PFSK-1 (cell line): ENCODE measurements at regions not wholly inside any gene's neighbourhood (a gene's known extent, or its start where the extent isn't known, plus 50 kb on each side); places are given as distances from the start of the nearest gene placed in this dataset.

Experiments
- FOXP2 ChIP-seq: optimal IDR thresholded peaks from 2 replicates; pipeline ENCODE3; 2011; ENCODE audit warnings: borderline replicate concordance, control low read depth, inconsistent platforms; ENCODE audit not compliant: insufficient read depth; ENCODE audit errors: extremely low read length, extremely low read depth
- POLR2AphosphoS5 ChIP-seq: IDR thresholded peaks from 2 replicates; pipeline ENCODE4 v1.6.1; 2012; ENCODE audit warnings: low read depth, mild to moderate bottlenecking, control low read depth, low read length, moderate library complexity
- REST ChIP-seq, 2 experiments: IDR thresholded peaks; 2 replicates each; pipeline versions ENCODE4 v1.6.1 to v1.8.0; 2011 to 2012; ENCODE audit warnings: low read depth in 2 of 2, low read length in 2 of 2, control low read depth in 1 of 2, inconsistent platforms in 1 of 2, mild to moderate bottlenecking in 1 of 2, moderate library complexity in 1 of 2; ENCODE audit not compliant: insufficient read depth in 1 of 2
- SIN3A ChIP-seq: IDR thresholded peaks from 2 replicates; pipeline ENCODE4 v1.6.1; 2012; ENCODE audit warnings: mild to moderate bottlenecking, low read length, moderate library complexity, borderline replicate concordance; ENCODE audit not compliant: insufficient read depth
- TAF1 ChIP-seq: IDR thresholded peaks from 2 replicates; pipeline ENCODE4 v1.6.1; 2012; ENCODE audit warnings: low read length, control low read depth, borderline replicate concordance; ENCODE audit not compliant: insufficient read depth

- no peak for TF ChIP-seq FOXP2
These were observed 472.3 kb upstream of the CITED2 start for GRCh38 chr6:139846538-139847456.

GRCh38 chr6:139844907-139845306 lies 470.5 kb upstream of the CITED2 start:
- no peak for TF ChIP-seq REST (IDR thresholded peaks at IDR 0.05; ENCODE audit: insufficient read depth in 1 of 2, low read depth in 2 of 2, low read length in 2 of 2)
- no peak for TF ChIP-seq TAF1
- no peak for TF ChIP-seq FOXP2
- no peak for TF ChIP-seq SIN3A
- no peak for TF ChIP-seq POLR2AphosphoS5

GRCh38 chr6:139841794-139842215 lies 467.4 kb upstream of the CITED2 start:
- no peak for TF ChIP-seq SIN3A
- no peak for TF ChIP-seq FOXP2
- no peak for TF ChIP-seq TAF1
- no peak for TF ChIP-seq REST (IDR thresholded peaks at IDR 0.05; ENCODE audit: insufficient read depth in 1 of 2, low read depth in 2 of 2, low read length in 2 of 2)
- no peak for TF ChIP-seq POLR2AphosphoS5

- TF ChIP-seq POLR2AphosphoS5 (no peak), SIN3A (no peak), TAF1 (no peak), REST (IDR thresholded peaks at IDR 0.05; ENCODE audit: insufficient read depth in 1 of 2, low read depth in 2 of 2, low read length in 2 of 2) (no peak), FOXP2 (no peak)
These were observed 465.2 kb upstream of the CITED2 start for GRCh38 chr6:139839506-139840156.

GRCh38 chr6:139834232-139834631 lies 459.8 kb upstream of the CITED2 start:
- no peak for TF ChIP-seq POLR2AphosphoS5
- TF ChIP-seq FOXP2: no peak
- TF ChIP-seq SIN3A: no peak
- TF ChIP-seq TAF1: no peak
- no peak for TF ChIP-seq REST (IDR thresholded peaks at IDR 0.05; ENCODE audit: insufficient read depth in 1 of 2, low read depth in 2 of 2, low read length in 2 of 2)
